Caki2 (cell line): ENCODE measurements at regions not wholly inside any gene's neighbourhood (a gene's known extent, or its start where the extent isn't known, plus 50 kb on each side); places are given as distances from the start of the nearest gene placed in this dataset.
A peak's percentile ranks its signal among the peaks of the same experiment; 100 is the strongest.

Source experiments
- DNase-seq: peaks from one replicate; pipeline ENCODE4 v3.0.0-alpha.2; 2015; ENCODE audit warnings: low read depth
- in situ Hi-C: cut with HindIII; loops from 2 replicates; pipeline ENCODE4 v1.10.0; 2016; ENCODE audit warnings: low sequenced_read_pairs, low pct_unique_long_range_greater_than_20kb, mixed read lengths

DNA sequence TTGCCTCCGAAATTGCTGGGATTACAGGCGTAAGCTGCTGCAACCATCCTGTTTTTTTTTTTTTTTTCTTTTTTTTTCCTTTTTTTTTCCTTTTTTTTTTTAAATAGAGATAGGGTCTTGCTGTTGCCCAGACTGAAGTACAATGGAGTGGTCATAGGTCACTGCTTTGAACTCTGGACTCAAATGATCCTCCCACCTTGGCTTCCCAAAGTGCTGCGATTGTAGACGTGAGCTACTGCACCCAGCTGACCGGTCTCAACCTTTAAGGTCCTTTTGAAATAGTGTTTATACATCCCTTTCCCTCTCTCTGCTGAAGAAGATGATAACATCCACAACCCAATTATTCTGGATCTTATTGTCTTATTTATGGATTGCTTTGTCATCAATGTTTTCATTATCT, 548.7 kb downstream of the GBA3 start:
- in situ Hi-C loops: no loop called here
- no peak for DNase-seq

DNA sequence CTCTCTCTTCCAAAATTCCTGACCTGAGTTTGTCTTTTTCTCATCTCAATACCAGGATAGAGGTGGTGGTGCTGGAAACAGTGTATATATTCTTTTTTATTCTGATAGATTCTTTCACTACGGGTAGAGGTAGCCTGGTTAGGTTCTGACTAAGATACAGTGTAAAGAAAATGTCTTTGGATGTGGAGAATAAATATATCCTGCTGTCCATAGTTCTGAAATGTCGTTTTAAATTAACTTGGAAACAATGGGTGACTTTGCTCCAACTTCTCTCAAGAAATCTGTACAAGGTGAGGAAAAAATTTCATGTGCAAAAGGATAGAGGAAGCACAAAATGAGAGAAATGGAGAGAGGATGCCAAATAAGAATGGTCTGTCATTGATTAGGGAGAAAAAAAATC, 546.1 kb downstream of the GBA3 start:
- DNase-seq: no peak
- in situ Hi-C loops: no loop called here

DNA sequence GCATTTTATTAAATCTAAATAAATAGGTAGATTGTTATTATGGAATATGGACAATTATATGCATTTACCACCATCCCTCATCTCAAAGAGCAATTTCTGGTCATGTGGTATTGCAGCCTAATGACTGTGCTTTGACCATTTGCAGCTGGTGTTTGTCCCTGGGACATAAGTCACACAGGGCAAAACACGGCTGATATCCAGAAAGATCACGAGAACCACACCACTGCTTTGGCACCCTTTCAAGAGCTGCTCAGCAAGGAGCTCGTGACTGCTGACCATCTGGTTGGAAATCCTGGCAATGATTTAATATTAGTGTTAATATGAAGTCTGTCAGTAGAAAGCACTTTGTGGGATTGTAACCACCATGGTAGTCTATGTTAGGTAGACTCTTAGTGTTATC, 545.0 kb downstream of the GBA3 start:
- no peak for DNase-seq

DNA sequence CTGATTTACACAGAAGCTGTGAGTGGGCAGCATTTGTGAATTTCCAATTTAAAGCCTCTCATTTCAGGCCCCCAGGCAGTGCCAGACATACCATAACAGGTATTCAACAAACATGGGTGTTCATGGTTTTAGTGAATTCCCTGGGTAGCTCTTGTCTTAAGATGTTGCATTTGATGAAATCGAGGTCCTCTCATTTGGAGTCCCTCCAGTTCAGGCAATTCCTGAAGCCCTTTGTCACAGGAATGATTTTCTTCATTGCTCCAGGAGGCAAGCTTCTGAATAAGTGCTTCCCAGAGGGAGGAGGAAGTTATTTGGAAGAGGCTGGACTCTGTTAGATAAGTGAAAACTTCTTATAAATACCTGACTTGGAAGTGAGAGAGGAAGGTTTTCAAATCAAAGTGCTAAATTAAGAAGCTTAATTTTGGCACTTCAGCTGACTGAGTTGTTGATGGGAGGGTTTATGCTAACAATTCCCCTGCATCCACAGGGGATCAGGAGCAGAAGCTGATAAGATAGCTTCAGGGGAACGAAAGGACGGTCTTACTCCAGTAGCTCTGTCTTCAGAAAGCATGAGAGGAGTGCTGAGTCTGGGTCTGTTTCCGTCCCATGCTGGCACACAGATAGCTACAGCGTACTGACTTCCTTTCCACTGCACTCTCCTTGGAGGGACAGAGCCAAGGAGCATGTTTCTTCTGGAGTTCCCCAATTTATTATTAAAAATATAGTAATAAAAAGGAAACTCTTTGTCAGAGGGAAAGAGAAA, 543.1 kb downstream of the GBA3 start:
- in situ Hi-C loops: no loop called here
- DNase-seq: no peak

More for the DNA sequence above, 545.0 kb downstream of the GBA3 start:
- in situ Hi-C loops: no loop called here

DNA sequence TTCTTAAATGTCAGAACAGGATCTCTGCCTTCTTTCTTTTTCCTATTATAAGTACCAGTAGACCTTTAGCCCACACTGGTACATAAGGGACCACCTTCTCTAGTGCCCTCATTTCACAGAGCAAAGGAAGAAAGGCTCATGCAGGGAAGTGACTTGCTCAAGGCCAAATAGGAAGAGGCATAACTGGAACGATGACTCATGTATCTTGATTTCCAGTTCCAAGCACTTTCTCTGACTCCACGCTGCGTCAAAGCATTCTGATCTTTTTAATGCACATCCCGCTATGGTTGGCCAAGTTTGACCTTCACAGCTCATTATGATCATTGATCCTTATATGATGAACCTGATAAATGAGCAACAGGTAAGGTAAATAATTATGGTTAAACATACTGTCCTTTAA, 542.0 kb downstream of the GBA3 start:
- DNase-seq: peak; percentile 17
- in situ Hi-C loops: no loop called here

DNA sequence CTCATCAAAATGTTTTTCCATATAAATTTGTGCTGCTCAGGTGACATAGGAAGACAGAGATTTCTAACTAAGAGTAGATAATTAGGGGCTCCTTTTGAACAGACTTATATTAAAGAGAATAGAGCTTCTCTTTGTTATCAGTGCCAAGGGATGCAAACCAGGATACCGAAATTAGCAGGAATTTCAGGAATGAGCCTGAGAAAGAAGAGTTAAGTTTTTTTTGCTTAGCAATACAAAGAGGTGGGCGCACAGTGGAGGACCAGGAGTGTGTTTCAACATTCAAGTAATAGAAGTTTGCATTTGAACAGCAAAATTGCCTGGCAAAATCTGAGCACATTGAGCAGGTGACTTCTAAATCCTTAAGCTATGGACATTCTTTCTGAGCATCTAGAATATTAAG, 541.3 kb downstream of the GBA3 start:
- in situ Hi-C loops: no loop called here
- DNase-seq: no peak

DNA sequence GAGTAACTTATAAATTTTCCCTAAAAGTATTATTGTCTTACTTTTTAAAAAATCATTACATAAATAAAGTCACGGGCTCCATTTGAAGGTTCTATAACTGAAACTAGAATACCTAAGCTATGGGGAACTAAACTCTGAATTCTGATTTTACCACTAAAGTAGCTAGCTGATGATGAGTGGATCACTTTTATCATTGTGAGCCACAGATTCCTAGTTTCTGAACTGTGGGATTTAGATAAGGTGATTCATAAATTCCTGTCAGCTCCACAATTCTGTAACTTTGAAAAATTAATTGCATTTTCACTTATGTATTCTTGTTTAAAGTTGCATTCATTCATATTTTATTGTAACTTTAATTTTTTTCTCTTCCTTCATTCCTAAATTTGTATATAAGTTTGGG, 540.9 kb downstream of the GBA3 start:
- in situ Hi-C loops: no loop called here
- no peak for DNase-seq

DNA sequence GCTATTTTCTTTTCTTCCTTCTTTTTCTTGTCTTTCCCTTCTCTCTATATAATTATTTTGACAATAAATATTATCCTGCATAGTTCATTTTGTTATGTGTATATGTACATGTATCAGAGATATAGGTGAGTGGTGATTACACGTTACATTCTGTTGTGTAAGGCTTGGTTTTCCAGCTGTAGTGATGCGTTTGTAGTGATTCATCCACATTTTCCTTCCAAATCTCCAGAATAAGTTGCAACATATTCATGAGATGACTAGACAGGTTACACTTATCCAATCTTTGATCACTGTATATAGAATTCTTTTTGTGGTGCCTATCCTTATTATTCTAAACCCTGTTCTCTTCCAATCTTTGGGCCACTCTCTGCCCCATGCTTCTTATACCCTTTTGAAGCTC, 540.2 kb downstream of the GBA3 start:
- DNase-seq: no peak
- in situ Hi-C loops: no loop called here

DNA sequence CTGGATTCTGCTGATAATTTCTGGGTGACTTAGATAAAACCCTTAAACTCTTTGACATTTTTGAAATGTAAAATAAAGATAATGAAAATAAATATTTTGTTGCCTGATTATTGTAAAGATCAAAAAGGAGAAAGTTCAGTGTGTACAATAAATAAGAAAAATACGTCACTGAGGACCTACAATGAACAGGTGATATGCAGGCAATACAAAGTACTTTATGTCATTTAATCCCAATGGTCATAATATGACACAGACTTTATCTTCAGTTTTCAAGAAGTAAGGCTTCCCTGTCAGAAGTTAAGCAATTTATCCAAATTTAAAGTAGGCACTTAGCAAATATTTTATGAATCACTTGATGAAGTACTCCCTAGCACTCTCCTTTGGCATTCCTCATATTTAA, 532.8 kb downstream of the GBA3 start:
- DNase-seq: no peak
- in situ Hi-C loops: no loop called here

DNA sequence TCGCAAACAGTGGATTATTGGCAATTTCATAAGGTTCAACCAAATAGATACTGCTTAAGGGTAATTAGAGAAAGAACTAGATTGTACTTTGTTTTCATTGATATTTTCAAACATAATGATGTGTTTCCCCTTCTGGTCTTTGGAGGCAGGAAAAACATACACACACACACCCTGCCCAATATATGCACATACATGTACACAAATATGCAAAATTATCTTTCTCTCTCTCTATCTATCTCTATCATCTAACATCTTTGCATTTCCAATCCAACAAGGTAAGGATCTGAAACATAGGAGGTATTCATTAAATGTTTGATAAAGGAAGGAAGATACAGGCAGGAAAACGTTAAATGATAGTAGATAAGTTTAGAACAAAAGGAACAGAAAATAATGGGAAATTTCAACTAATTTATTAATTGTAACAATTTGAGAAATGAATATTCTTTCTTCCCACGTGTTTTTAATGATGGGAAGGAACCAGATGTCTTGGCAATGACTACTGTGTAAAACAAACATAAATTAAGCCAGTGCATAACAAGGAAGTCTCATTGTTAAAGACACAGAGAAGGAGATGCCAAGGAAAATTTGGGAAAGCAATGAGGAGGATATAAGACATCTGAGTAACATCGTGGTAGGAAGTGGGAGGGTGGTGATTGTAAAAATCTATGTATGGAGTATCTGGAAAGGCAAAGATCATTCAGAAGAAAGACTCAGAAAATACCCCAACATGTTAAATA, 532.1 kb downstream of the GBA3 start:
- in situ Hi-C loops: no loop called here
- no peak for DNase-seq

DNA sequence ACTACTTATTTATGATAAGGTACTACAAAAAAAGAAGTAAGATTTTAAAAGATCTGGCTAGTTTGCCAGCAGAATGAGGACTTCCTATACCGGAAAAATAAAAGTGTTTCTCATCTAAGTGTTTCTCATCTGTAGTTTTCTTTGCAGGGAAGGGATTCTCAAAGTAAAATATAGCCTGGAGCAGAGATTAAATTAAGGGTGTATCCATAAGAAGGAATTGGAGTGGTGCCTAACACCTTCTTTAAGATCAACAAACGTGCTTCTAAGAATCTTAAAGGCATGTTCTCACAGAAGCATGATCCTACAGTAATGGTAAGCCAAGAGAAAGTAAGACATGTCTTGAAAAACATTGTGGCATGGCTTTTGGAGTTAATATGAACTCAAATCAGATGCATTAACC, 528.2 kb downstream of the GBA3 start:
- in situ Hi-C loops: no loop called here

DNA sequence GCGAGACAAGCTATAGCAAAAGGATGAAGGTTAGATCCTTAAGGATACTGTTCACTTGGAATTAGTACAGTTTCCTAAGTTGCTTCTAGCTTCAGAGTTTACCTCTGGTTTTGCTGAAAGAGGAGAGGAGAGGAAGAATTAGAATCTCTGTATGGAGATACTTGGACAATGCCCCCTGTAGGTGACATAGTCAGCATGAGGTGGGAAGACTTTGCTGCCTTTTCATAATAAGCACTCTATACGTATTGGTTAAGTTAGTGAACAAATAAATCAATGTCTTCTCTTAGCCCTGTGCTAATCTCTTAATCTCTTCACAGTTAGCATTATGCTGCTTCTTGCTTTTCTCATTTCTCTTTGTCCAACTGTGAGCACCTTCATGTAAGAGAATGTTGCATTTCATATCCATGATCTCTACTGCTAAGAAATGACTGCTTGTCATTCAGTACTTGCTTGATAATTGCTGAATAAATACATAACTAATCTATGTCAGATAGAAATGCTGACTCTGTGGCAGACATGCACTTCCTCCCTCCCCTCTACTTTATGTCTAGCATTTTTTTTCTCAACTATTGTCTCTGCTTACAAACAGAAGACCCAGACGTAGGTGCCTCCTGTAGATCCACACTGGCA, 527.2 kb downstream of the GBA3 start:
- in situ Hi-C loops: no loop called here
- DNase-seq: no peak

More for the DNA sequence above, 528.2 kb downstream of the GBA3 start:
- no peak for DNase-seq

DNA sequence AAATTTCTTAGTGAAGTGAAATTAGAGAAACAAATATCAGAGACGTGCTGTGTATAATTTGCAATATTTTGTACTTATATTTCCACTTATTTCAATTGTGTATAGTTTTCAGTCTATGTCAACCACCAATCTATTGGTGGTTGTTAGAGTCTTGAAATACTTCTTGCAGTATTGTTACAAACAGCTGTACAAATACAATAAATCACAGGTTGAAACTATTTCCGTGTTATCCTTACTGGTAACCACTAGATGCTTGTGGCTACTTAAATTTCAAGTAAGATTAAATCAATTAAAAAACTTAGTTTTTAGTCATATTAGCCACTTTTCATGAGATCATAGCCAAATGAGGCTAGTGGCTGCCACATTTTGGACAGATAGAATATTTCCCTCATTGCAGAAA, 520.5 kb downstream of the GBA3 start:
- in situ Hi-C loops: no loop called here
- no peak for DNase-seq

DNA sequence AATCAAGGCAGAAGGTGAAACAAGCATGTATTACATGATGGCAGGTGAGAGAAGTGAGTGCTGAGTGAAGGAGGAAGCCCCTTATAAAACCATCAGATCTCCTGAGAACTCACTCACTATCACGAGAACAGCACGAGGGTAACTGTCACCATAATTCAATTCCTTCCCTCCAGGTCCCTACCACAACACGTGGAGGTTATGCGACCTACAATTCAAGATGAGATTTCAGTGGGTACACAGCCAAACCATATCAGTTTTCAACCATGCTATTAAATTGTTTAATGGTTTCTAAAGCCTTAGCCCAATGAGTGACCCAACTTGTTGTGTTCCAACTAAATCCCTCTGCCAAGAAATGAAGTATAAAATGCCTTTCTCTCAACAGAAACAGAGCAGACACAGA, 519.8 kb downstream of the GBA3 start:
- DNase-seq: no peak
- in situ Hi-C loops: no loop called here

DNA sequence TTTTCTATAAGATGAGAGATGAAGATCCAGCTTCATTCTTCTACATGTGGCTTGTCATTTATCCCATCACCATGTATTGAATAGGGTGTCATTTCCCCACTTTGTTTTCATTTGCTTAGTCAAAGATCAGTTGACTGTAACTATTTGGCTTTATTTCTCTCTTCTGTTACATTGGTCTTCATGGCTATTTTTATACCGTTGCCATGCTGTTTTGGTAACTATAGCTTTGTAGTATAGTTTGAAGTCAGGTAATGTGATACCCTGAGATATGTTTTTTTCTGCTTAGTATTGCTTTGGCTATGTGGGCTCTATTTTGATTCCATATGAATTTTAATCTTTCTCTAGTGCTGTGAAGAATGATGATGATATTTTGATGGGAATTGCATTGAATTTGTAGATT, 514.3 kb downstream of the GBA3 start:
- no peak for DNase-seq
- in situ Hi-C loops: no loop called here

DNA sequence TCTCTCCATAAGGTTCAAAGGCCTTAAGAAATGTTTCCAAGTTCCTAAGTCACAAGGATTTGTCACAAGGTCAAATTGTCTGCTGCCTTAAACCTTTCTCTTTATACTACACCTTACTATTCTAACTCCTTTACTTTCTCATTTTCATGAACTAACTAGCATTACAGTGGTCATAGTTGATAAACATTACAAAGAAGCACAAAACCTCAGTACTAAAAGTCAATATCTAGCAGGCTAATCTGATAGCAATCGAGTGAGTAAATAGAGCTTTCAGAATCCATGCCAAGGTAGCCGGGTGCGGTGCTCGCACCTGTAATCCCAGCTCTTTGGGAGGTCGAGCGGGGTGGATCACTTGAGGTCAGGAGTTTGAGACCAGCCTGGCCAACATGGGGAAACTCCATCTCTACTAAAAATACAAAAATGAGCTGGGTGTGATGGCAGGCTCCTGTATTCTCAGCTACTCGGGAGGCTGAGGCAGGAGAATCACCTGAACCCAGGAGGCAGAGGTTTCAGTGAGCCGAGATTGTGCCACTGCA, 510.0 kb downstream of the GBA3 start:
- in situ Hi-C loops: no loop called here
- DNase-seq: no peak

DNA sequence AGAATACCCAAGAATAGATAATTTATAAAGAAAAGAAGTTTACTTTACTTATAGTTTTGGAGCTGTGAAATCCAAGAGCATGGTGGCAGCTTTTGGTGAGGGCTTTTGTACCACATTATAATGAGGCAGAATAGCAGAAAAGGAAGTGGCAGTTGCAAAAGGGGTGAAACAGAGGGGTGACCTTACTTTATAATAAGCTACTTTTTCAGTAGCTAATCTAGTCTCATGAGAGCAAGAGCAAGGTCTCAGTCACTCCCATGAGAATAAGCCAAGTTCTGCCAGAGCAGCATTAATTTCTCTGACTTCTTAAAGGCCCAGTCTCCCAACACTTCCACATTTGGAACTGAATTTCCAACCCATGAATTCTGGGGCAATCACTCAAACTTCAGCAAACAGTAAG, 502.0 kb downstream of the GBA3 start:
- in situ Hi-C loops: no loop called here
- DNase-seq: no peak

DNA sequence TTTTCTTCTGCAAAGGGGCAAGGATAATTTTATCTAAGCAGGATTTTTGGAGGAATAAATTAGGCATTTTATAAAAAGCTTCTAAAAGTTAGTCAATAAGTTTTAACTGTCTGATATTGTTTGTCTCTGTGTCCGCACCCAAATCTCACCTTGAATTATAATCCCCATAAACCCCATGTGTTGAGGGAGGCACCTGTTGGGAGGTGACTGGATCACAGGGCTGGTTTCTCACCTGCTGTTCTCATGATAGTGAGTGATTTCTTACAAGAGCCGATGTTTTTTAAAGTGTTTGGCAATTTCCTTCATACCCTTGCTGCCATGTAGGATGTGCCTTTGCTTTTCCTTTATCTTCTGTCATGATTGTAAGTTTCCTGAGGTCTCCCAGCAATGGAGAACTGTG, 481.4 kb downstream of the GBA3 start:
- in situ Hi-C loops: no loop called here
- DNase-seq: no peak

DNA sequence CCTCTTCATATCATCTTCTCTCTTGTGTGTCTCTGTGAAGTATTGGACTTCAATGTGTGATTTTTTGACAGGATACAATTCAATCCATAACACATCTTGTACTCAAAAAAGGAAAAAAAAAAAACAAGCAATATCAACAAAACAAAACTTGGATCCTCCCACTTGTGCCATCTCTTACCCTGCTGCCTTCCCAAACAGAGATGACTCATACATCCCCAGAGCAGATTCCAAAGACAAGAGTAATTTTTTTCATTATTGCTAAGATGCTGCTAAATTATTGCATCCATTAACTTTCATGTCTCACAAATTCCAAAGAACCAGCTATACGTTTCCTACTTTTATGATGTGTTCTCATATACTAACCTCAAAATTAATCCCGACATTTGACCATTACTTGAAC, 479.2 kb downstream of the GBA3 start:
- DNase-seq: no peak
- in situ Hi-C loops: no loop called here
